WTC11 (cell line): ENCODE measurements at regions not wholly inside any gene's neighbourhood (a gene's known extent, or its start where the extent isn't known, plus 50 kb on each side); places are given as distances from the start of the nearest gene placed in this dataset.

Experiments used
- ATAC-seq: fragments of 200-7000 bp; cut with Tn5 transposase; 2 replicates; pipeline ENCODE4 v1.10.0; 2021; ENCODE audit warnings: mild to moderate bottlenecking, moderate library complexity
- CTCF ChIA-PET: fragments of 300-600 bp; sonication (Branson Sonifier 250); formaldehyde crosslinking; loops from one replicate; lab custom pipeline; 2021; ENCODE audit warnings: antibody characterized with exemption; lab: Charles Lee
- POLR2A ChIA-PET: fragments of 350-600 bp; sonication (Branson Sonifier 250); formaldehyde crosslinking; loops from one replicate; lab custom pipeline; 2021; ENCODE audit warnings: antibody characterized with exemption; lab: Charles Lee
- DNase-seq: peaks from one replicate; pipeline ENCODE4 v3.0.0; 2021; ENCODE audit warnings: low spot score
- H3K27ac Mint-ChIP-seq: 2 replicates; pipeline ENCODE4 v1.8.0; 2021; ENCODE audit warnings: mixed read lengths
- H3K27me3 Mint-ChIP-seq: 2 replicates; pipeline ENCODE4 v1.8.0; 2021; ENCODE audit warnings: low read depth, mild to moderate bottlenecking, moderate library complexity, mixed read lengths
- H3K36me3 Mint-ChIP-seq: 2 replicates; pipeline ENCODE4 v1.8.0; 2021; ENCODE audit warnings: mixed read lengths
- H3K4me1 Mint-ChIP-seq: 2 replicates; pipeline ENCODE4 v1.8.0; 2022; ENCODE audit warnings: mixed read lengths
- H3K4me3 Mint-ChIP-seq: 2 replicates; pipeline ENCODE4 v1.8.0; 2021; ENCODE audit warnings: mild to moderate bottlenecking, moderate library complexity, mixed read lengths
- H3K9me3 Mint-ChIP-seq: 2 replicates; pipeline ENCODE4 v1.8.0; 2021; ENCODE audit warnings: mixed read lengths
- ATF6 ChIP-seq: sonication (generic); formaldehyde crosslinking; IDR thresholded peaks from 2 replicates; pipeline ENCODE4 v1.8.1; 2023; ENCODE audit warnings: mild to moderate bottlenecking, missing genetic modification reagents
- GTF2I ChIP-seq: fragments of 250-450 bp; sonication (Bioruptor Pico); conservative IDR thresholded peaks from 2 replicates; pipeline ENCODE4 v1.4.0; 2021; ENCODE audit warnings: mild to moderate bottlenecking
- NR2C2 ChIP-seq: sonication (generic); formaldehyde crosslinking; IDR thresholded peaks from 2 replicates; pipeline ENCODE4 v1.8.0; 2022; ENCODE audit warnings: mild to moderate bottlenecking, missing genetic modification reagents
- OVOL2 ChIP-seq: fragments of 250-450 bp; sonication (Bioruptor Pico); IDR thresholded peaks from 2 replicates; pipeline ENCODE4 v1.9.0; 2021; ENCODE audit warnings: mild to moderate bottlenecking, borderline replicate concordance
- PRDM15 ChIP-seq: sonication (generic); formaldehyde crosslinking; IDR thresholded peaks from 2 replicates; pipeline ENCODE4 v1.8.0; 2022; ENCODE audit warnings: missing genetic modification reagents
- PREB ChIP-seq: sonication (generic); formaldehyde crosslinking; IDR thresholded peaks from 2 replicates; pipeline ENCODE4 v1.8.1; 2022; ENCODE audit warnings: mild to moderate bottlenecking, missing genetic modification reagents, moderate library complexity, borderline replicate concordance
- SMAD4 ChIP-seq: sonication (generic); formaldehyde crosslinking; IDR thresholded peaks from 2 replicates; pipeline ENCODE4 v1.8.0; 2022; ENCODE audit warnings: mild to moderate bottlenecking, missing genetic modification reagents
- TP53 ChIP-seq: sonication (generic); formaldehyde crosslinking; IDR thresholded peaks from 2 replicates; pipeline ENCODE4 v1.8.1; 2023; ENCODE audit warnings: mild to moderate bottlenecking, missing genetic modification reagents
- USF1 ChIP-seq: sonication (generic); formaldehyde crosslinking; IDR thresholded peaks from 2 replicates; pipeline ENCODE4 v1.8.0; 2022; ENCODE audit warnings: mild to moderate bottlenecking, missing genetic modification reagents
- USF2 ChIP-seq: sonication (generic); formaldehyde crosslinking; IDR thresholded peaks from 2 replicates; pipeline ENCODE4 v1.8.1; 2023; ENCODE audit warnings: mild to moderate bottlenecking, missing genetic modification reagents, moderate library complexity
- ZNF138 ChIP-seq: sonication (generic); formaldehyde crosslinking; conservative IDR thresholded peaks from 2 replicates; pipeline ENCODE4 v1.8.1; 2022; ENCODE audit warnings: mild to moderate bottlenecking, moderate library complexity, missing genetic modification reagents
- ZNF281 ChIP-seq: sonication (generic); formaldehyde crosslinking; IDR thresholded peaks from 2 replicates; pipeline ENCODE4 v1.8.0; 2023; ENCODE audit warnings: mild to moderate bottlenecking, missing genetic modification reagents
- TF ChIP-seq, protein P1 (sequence below): sonication (generic); formaldehyde crosslinking; IDR thresholded peaks from 2 replicates; pipeline ENCODE4 v1.8.1; 2023; ENCODE audit warnings: mild to moderate bottlenecking, missing genetic modification reagents, moderate library complexity
- TF ChIP-seq, protein P2 (sequence below): sonication (generic); formaldehyde crosslinking; IDR thresholded peaks from 2 replicates; pipeline ENCODE4 v1.8.1; 2022; ENCODE audit warnings: missing genetic modification reagents, borderline replicate concordance
- TF ChIP-seq, protein P3 (sequence below): sonication (generic); formaldehyde crosslinking; IDR thresholded peaks from 2 replicates; pipeline ENCODE4 v1.8.0; 2023; ENCODE audit warnings: missing genetic modification reagents, mild to moderate bottlenecking, borderline replicate concordance

DNA sequence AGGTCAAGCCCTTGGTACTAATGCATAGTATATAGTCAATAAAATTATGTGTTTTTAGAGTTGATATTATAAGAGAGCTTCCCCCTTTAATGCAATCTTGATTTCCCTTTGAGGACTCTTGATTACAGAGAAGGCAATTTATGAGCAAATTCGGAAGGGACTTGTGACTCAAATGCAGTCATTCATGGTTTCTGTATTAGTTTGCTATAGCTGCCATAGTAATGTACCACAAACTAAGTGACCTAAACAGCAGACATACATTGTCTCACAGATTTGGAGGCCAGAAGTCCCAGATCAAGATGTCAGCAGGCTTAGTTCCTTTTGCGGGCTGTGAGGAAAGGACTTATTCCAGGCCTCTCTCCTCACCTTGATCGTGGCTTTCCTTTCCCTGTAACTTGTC is 933.4 kb downstream of the NLGN4Y start:
- H3K27ac Mint-ChIP-seq, result no peak overlapping the region
- ATAC-seq, result no peak
- H3K9me3 Mint-ChIP-seq, result no peaks in the 10 kb centered on the region
- peaks cover 7% of the 10 kb centered on the region; the same call in 1 of the 2 replicates for H3K36me3 Mint-ChIP-seq
- no peak overlapping the region for H3K4me3 Mint-ChIP-seq
- DNase-seq, result no peak
- H3K27me3 Mint-ChIP-seq, result peaks cover 5% of the 10 kb centered on the region; the same call in 1 of the 2 replicates
- H3K4me1 Mint-ChIP-seq, result peaks cover 29% of the 10 kb centered on the region
- TF ChIP-seq ZNF138 (CRISPR knock-in tag) (no peak), TP53 (CRISPR knock-in tag) (no peak), ZNF281 (CRISPR knock-in tag) (no peak), PRDM15 (no peak), NR2C2 (CRISPR knock-in tag) (no peak), OVOL2 (CRISPR knock-in tag) (no peak), ATF6 (CRISPR knock-in tag) (no peak), GTF2I (CRISPR knock-in tag) (no peak), USF1 (CRISPR knock-in tag) (no peak), USF2 (CRISPR knock-in tag) (no peak), SMAD4 (CRISPR knock-in tag) (no peak), PREB (CRISPR knock-in tag) (no peak)
- TF ChIP-seq, protein P1, sequence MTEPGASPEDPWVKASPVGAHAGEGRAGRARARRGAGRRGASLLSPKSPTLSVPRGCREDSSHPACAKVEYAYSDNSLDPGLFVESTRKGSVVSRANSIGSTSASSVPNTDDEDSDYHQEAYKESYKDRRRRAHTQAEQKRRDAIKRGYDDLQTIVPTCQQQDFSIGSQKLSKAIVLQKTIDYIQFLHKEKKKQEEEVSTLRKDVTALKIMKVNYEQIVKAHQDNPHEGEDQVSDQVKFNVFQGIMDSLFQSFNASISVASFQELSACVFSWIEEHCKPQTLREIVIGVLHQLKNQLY, result no peak
- TF ChIP-seq, protein P2, sequence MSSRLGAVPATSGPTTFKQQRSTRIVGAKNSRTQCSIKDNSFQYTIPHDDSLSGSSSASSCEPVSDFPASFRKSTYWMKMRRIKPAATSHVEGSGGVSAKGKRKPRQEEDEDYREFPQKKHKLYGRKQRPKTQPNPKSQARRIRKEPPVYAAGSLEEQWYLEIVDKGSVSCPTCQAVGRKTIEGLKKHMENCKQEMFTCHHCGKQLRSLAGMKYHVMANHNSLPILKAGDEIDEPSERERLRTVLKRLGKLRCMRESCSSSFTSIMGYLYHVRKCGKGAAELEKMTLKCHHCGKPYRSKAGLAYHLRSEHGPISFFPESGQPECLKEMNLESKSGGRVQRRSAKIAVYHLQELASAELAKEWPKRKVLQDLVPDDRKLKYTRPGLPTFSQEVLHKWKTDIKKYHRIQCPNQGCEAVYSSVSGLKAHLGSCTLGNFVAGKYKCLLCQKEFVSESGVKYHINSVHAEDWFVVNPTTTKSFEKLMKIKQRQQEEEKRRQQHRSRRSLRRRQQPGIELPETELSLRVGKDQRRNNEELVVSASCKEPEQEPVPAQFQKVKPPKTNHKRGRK (CRISPR knock-in tag), result no peak
- TF ChIP-seq, protein P3, sequence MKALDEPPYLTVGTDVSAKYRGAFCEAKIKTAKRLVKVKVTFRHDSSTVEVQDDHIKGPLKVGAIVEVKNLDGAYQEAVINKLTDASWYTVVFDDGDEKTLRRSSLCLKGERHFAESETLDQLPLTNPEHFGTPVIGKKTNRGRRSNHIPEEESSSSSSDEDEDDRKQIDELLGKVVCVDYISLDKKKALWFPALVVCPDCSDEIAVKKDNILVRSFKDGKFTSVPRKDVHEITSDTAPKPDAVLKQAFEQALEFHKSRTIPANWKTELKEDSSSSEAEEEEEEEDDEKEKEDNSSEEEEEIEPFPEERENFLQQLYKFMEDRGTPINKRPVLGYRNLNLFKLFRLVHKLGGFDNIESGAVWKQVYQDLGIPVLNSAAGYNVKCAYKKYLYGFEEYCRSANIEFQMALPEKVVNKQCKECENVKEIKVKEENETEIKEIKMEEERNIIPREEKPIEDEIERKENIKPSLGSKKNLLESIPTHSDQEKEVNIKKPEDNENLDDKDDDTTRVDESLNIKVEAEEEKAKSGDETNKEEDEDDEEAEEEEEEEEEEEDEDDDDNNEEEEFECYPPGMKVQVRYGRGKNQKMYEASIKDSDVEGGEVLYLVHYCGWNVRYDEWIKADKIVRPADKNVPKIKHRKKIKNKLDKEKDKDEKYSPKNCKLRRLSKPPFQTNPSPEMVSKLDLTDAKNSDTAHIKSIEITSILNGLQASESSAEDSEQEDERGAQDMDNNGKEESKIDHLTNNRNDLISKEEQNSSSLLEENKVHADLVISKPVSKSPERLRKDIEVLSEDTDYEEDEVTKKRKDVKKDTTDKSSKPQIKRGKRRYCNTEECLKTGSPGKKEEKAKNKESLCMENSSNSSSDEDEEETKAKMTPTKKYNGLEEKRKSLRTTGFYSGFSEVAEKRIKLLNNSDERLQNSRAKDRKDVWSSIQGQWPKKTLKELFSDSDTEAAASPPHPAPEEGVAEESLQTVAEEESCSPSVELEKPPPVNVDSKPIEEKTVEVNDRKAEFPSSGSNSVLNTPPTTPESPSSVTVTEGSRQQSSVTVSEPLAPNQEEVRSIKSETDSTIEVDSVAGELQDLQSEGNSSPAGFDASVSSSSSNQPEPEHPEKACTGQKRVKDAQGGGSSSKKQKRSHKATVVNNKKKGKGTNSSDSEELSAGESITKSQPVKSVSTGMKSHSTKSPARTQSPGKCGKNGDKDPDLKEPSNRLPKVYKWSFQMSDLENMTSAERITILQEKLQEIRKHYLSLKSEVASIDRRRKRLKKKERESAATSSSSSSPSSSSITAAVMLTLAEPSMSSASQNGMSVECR (CRISPR knock-in tag), result no peak
- POLR2A ChIA-PET, result no interaction called here
- CTCF ChIA-PET, result no interaction called here
